ENCODE measurements at regions not wholly inside any gene's neighbourhood (a gene's known extent, or its start where the extent isn't known, plus 50 kb on each side); places are given as distances from the start of the nearest gene placed in this dataset.

GRCh38 chr13:60332682-60333081, 64.3 kb upstream of the TDRD3 start:
- TF ChIP-seq CTCF (IDR thresholded peaks at IDR 0.05) (no peak), EZH2 (IDR thresholded peaks at IDR 0.05; ENCODE audit: borderline replicate concordance, insufficient read depth, low read depth, low read length, poor library complexity, severe bottlenecking) (no peak)

Data from B cell (primary cell).